Stimulated activated CD8-positive, alpha-beta memory T cell treated with anti-CD3 and anti-CD28 coated beads, Interleukin-15, amount 100 ng/mL, for 1 hour (primary cell): ENCODE measurements at regions not wholly inside any gene's neighbourhood (a gene's known extent, or its start where the extent isn't known, plus 50 kb on each side); places are given as distances from the start of the nearest gene placed in this dataset.

Experiments used
- DNase-seq: peaks from one replicate; pipeline ENCODE4 v3.0.0-alpha.2; 2020; ENCODE audit warnings: low read depth

GRCh38 chr2:12828980-12829379, 112.2 kb downstream of the TRIB2 start:
- no peak for DNase-seq

GRCh38 chr2:12831016-12831415, 114.3 kb downstream of the TRIB2 start:
- DNase-seq: no peak

GRCh38 chr2:12834239-12834638, 117.5 kb downstream of the TRIB2 start:
- DNase-seq: no peak

- DNase-seq: no peak
These were observed 119.0 kb downstream of the TRIB2 start for GRCh38 chr2:12835733-12836132.

- DNase-seq: no peak
These were observed 122.6 kb downstream of the TRIB2 start for GRCh38 chr2:12839339-12839738.

GRCh38 chr2:12841021-12841420, 124.3 kb downstream of the TRIB2 start:
- DNase-seq: no peak

GRCh38 chr2:12842917-12843316, 126.2 kb downstream of the TRIB2 start:
- no peak for DNase-seq

GRCh38 chr2:12844511-12844910, 127.8 kb downstream of the TRIB2 start:
- no peak for DNase-seq

- no peak for DNase-seq
These were observed 131.2 kb downstream of the TRIB2 start for GRCh38 chr2:12847694-12848575.

GRCh38 chr2:12852135-12852534, 135.4 kb downstream of the TRIB2 start:
- DNase-seq: no peak

- no peak for DNase-seq
These were observed 137.3 kb downstream of the TRIB2 start for GRCh38 chr2:12854001-12854530.

GRCh38 chr2:12855508-12855907, 138.8 kb downstream of the TRIB2 start:
- no peak for DNase-seq

- no peak for DNase-seq
These were observed 140.3 kb downstream of the TRIB2 start for GRCh38 chr2:12856934-12857601.

GRCh38 chr2:12857891-12858290, 141.2 kb downstream of the TRIB2 start:
- no peak for DNase-seq

- DNase-seq: no peak
These were observed 142.1 kb downstream of the TRIB2 start for GRCh38 chr2:12858786-12859185.

- no peak for DNase-seq
These were observed 144.7 kb downstream of the TRIB2 start for GRCh38 chr2:12861344-12861930.

- no peak for DNase-seq
These were observed 145.8 kb downstream of the TRIB2 start for GRCh38 chr2:12862541-12862940.

- DNase-seq: no peak
These were observed 147.2 kb downstream of the TRIB2 start for GRCh38 chr2:12863937-12864336.

GRCh38 chr2:12867631-12868287, 151.0 kb downstream of the TRIB2 start:
- no peak for DNase-seq

- DNase-seq: no peak
These were observed 154.0 kb downstream of the TRIB2 start for GRCh38 chr2:12870692-12871091.

- DNase-seq: no peak
These were observed 155.1 kb downstream of the TRIB2 start for GRCh38 chr2:12871694-12872315.

GRCh38 chr2:12877761-12878160, 161.0 kb downstream of the TRIB2 start:
- DNase-seq: no peak
